ENCODE measurements at regions not wholly inside any gene's neighbourhood (a gene's known extent, or its start where the extent isn't known, plus 50 kb on each side); places are given as distances from the start of the nearest gene placed in this dataset.

- H3K4me3 ChIP-seq = no peak overlapping the region
- no peaks in the 10 kb centered on the region for H3K9me3 ChIP-seq (replicated peaks; ENCODE audit: control insufficient read depth, insufficient read depth, low read depth, low read length)
- no peaks in the 10 kb centered on the region for H3K36me3 ChIP-seq (ENCODE audit: control insufficient read depth, insufficient read depth, low read length)
- no peak for FAIRE-seq
- H2AFZ ChIP-seq (ENCODE audit: low read depth, low read length) = no peak overlapping the region
- intact Hi-C loops (cut with micrococcal nuclease) = no loop called here
- in situ Hi-C loops (cut with MboI) = no loop called here
- H4K20me1 ChIP-seq (replicated peaks; ENCODE audit: control insufficient read depth, insufficient read depth, low read length) = no peaks in the 10 kb centered on the region
- no peak for DNase-seq (ENCODE audit: extremely low read depth in 1 of 4, low spot score in 3 of 4)
- H3K9ac ChIP-seq (ENCODE audit: insufficient read depth in 1 of 2, low read depth in 2 of 2, low read length in 2 of 2) = no peak overlapping the region
- H3K27ac ChIP-seq (ENCODE audit: extremely low read depth, low read depth, low read length) = no peak overlapping the region
- no peaks in the 10 kb centered on the region for H3K9me1 ChIP-seq (ENCODE audit: control insufficient read depth, insufficient read depth, low read length)
- POLR2A ChIA-PET = no interaction called here
- CTCF ChIA-PET (ENCODE audit: low intra/inter-chr PET ratio) = no interaction called here
- WGBS (ENCODE audit: insufficient coverage, low coverage, missing lambda C conversion rate) = 0% methylated on average over 2 of the region's 2 CpGs
- H3K4me2 ChIP-seq (ENCODE audit: insufficient read depth, low read length) = no peak overlapping the region
- ATAC-seq = no peak
- H3K4me1 ChIP-seq (replicated peaks in 1 of 2; ENCODE audit: control insufficient read depth in 2 of 2, insufficient read depth in 2 of 2, low read length in 2 of 2) = peaks cover 9 to 16% of the 10 kb centered on the region in 2 experiments; a peak in 4 of 5 replicates
- no peaks in the 10 kb centered on the region for H3K79me2 ChIP-seq (ENCODE audit: control insufficient read depth, insufficient read depth, low read length)
- BruUV-seq (replicated peaks) = no TSS peak
- H3K27me3 ChIP-seq (ENCODE audit: control insufficient read depth in 2 of 2, insufficient read depth in 2 of 2, low read length in 2 of 2) = peaks cover 23 to 49% of the 10 kb centered on the region in 2 experiments
- TF ChIP-seq NCOA6 (IDR thresholded peaks at IDR 0.05) (no peak), SMAD4 (CRISPR knock-in tag; conservative IDR thresholded peaks at IDR 0.05) (no peak), XRCC3 (IDR thresholded peaks at IDR 0.05) (no peak), FOXO4 (CRISPR knock-in tag; IDR thresholded peaks at IDR 0.05) (no peak), MAFG (tag; conservative IDR thresholded peaks at IDR 0.05) (no peak), ZBTB43 (CRISPR knock-in tag; IDR thresholded peaks at IDR 0.05) (no peak), NONO (IDR thresholded peaks at IDR 0.05; ENCODE audit: low read depth in 2 of 2, low read length in 1 of 2) (no peak), ATF2 (CRISPR knock-in tag; IDR thresholded peaks at IDR 0.05) (no peak), ZNF511 (CRISPR knock-in tag; IDR thresholded peaks at IDR 0.05) (no peak), NR2C1 (IDR thresholded peaks at IDR 0.05) (no peak), NR2C1 (tag; IDR thresholded peaks at IDR 0.05) (no peak), SNIP1 (IDR thresholded peaks at IDR 0.05; ENCODE audit: low read depth) (no peak), ASH1L (IDR thresholded peaks at IDR 0.05; ENCODE audit: borderline replicate concordance, low read depth, partially characterized antibody) (no peak), GATA2 (CRISPR knock-in tag; IDR thresholded peaks at IDR 0.05) (no peak), STAT6 (CRISPR knock-in tag; IDR thresholded peaks at IDR 0.05) (no peak)
These were observed 249.8 kb upstream of the SFSWAP start for GRCh38 chr12:131461096-131461495.
